Breast epithelium (tissue), 3 donors: ENCODE measurements at regions not wholly inside any gene's neighbourhood (a gene's known extent, or its start where the extent isn't known, plus 50 kb on each side); places are given as distances from the start of the nearest gene placed in this dataset.

Source experiments
- POLR2A ChIP-seq: fragments of 450-650 bp; IDR thresholded peaks from one replicate; pipeline ENCODE4 v1.6.1; 2016; ENCODE audit warnings: antibody characterized with exemption, mild to moderate bottlenecking, moderate library complexity
- TF ChIP-seq, protein P1 (sequence below), 3 donors: fragments of 450-650 bp; IDR thresholded peaks; one replicate each; pipeline ENCODE4 v1.5.1; 2016 to 2017; ENCODE audit warnings: antibody characterized with exemption in 3 of 3, mild to moderate bottlenecking in 3 of 3, moderate library complexity in 3 of 3

DNA sequence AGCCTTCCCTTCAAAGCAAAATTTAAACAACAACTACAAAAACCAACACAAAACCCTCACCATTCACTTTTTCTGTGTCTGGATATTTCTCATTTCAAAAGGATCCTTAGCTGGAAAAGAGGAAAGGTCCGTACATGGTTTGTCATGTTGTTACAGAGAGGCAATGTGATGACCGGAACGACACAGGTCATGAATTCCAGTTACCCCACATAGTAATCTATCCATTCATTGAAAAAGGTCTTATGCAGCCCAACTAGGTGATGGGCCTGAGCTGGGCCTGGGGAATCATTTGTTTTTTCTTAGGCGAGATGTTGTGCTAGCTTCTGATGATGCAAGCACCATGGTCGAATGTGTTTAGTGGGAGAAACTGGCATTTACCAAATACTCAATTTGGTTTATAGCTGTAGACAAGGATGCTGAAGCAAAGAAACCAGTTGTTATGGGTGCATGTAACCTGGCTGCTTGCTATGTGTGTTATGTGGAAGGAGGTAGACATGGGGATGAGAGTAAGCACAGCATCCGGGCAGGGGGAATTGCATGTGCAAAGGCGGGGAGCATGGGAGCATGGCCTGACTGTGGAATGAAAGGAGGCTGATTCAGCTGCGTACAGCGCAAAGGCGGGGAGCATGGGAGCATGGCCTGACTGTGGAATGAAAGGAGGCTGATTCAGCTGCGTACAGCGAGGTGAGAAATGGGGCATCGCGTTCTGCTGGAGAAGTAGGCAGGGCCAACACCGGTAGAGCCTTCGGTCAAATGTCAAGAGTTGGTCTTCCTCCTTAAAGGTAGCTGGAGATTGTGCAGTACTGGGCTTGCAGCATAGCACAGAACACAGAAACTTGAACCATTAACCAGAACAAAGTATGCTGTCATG lies 269.7 kb upstream of the MAF start:
- no peak for TF ChIP-seq POLR2A
- TF ChIP-seq, protein P1, sequence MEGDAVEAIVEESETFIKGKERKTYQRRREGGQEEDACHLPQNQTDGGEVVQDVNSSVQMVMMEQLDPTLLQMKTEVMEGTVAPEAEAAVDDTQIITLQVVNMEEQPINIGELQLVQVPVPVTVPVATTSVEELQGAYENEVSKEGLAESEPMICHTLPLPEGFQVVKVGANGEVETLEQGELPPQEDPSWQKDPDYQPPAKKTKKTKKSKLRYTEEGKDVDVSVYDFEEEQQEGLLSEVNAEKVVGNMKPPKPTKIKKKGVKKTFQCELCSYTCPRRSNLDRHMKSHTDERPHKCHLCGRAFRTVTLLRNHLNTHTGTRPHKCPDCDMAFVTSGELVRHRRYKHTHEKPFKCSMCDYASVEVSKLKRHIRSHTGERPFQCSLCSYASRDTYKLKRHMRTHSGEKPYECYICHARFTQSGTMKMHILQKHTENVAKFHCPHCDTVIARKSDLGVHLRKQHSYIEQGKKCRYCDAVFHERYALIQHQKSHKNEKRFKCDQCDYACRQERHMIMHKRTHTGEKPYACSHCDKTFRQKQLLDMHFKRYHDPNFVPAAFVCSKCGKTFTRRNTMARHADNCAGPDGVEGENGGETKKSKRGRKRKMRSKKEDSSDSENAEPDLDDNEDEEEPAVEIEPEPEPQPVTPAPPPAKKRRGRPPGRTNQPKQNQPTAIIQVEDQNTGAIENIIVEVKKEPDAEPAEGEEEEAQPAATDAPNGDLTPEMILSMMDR (IDR thresholded peaks at IDR 0.05), result no peak
